HepG2 (cell line): ENCODE measurements at regions not wholly inside any gene's neighbourhood (a gene's known extent, or its start where the extent isn't known, plus 50 kb on each side); places are given as distances from the start of the nearest gene placed in this dataset.

Source experiments
- ATAC-seq: fragments of 200-7000 bp; cut with Tn5 transposase; 3 replicates; pipeline ENCODE4 v1.9.1; 2020; ENCODE audit warnings: mild to moderate bottlenecking, moderate library complexity
- BruUV-seq: library from RNA; stranded (reverse); fragments of 400-500 nt; replicated peaks from 2 replicates; lab custom pipeline; 2021; lab: Mats Ljungman, UMichigan
- CTCF ChIA-PET: fragments of 300-600 bp; formaldehyde crosslinking; extraction: SDS; loops from one replicate; lab custom pipeline; 2021; ENCODE audit warnings: low total read pairs, inconsistent platforms, low intra/inter-chr PET ratio; lab: Yijun Ruan, JAX
- POLR2A ChIA-PET: fragments of 350-600 bp; sonication (Branson Sonifier 250); formaldehyde crosslinking; loops from one replicate; lab custom pipeline; 2020; ENCODE audit warnings: antibody characterized with exemption, inconsistent platforms; lab: Yijun Ruan, JAX
- DNase-seq: peaks from one replicate; pipeline ENCODE4 v3.0.0-alpha.2; 2015; ENCODE audit warnings: low spot score
- FAIRE-seq: peaks from 3 replicates; lab custom pipeline; 2011; peaks lifted over from hg19 to GRCh38; lab: Jason Lieb, UNC
- H2AFZ ChIP-seq: one replicate; pipeline ENCODE4 v1.6.1; 2011; ENCODE audit warnings: low read length, inconsistent platforms
- H3K27ac ChIP-seq: fragments of 300-600 bp; 3 replicates; pipeline ENCODE4 v1.8.0; 2011; ENCODE audit warnings: mixed run types, mild to moderate bottlenecking, mixed read lengths, low read length, inconsistent platforms; ENCODE audit not compliant: insufficient read depth; ENCODE audit errors: extremely low read length
- H3K27me3 ChIP-seq, 2 experiments: fragments of 200-600 bp in 1 of 2; 2 replicates in 1 of 2; 3 replicates in 1 of 2; pipeline versions ENCODE4 v1.6.0 to v1.8.0; 2011; ENCODE audit warnings: low read length in 2 of 2, mild to moderate bottlenecking in 2 of 2, moderate library complexity in 2 of 2, inconsistent platforms in 1 of 2; ENCODE audit not compliant: insufficient read depth in 2 of 2, control insufficient read depth in 1 of 2
- H3K36me3 ChIP-seq, 2 experiments: fragments of 200-600 bp in 1 of 2; replicated peaks in 1 of 2; 2 replicates in 1 of 2; 3 replicates in 1 of 2; pipeline versions ENCODE4 v1.5.1 to v1.8.0; 2011; ENCODE audit warnings: low read length in 2 of 2, inconsistent platforms in 1 of 2; ENCODE audit not compliant: insufficient read depth in 2 of 2, control insufficient read depth in 1 of 2
- H3K4me1 ChIP-seq: 2 replicates; pipeline ENCODE4 v1.5.1; 2012; ENCODE audit warnings: low read length, inconsistent platforms; ENCODE audit not compliant: insufficient read depth
- H3K4me2 ChIP-seq: 2 replicates; pipeline ENCODE4 v1.6.0; 2011; ENCODE audit warnings: low read depth, low read length, inconsistent platforms
- H3K4me3 ChIP-seq, 3 experiments: fragments of 200-600 bp in 1 of 3; sonication (generic), shearing (Covaris generic) in 1 of 3; replicated peaks in 1 of 3; 2 replicates each; pipeline ENCODE4 v1.5.1; 2011 to 2016; ENCODE audit warnings: low read length in 3 of 3, inconsistent platforms in 2 of 3, low read depth in 2 of 3, mild to moderate bottlenecking in 2 of 3, control low read depth in 1 of 3, mixed read lengths in 1 of 3; ENCODE audit not compliant: insufficient read depth in 1 of 3
- H3K79me2 ChIP-seq: one replicate; pipeline ENCODE4 v1.6.1; 2011; ENCODE audit warnings: low read length, inconsistent platforms; ENCODE audit not compliant: insufficient read depth
- H3K9ac ChIP-seq: 2 replicates; pipeline ENCODE4 v1.6.0; 2011; ENCODE audit warnings: mild to moderate bottlenecking, low read depth, low read length, inconsistent platforms; ENCODE audit not compliant: insufficient read depth
- H3K9me3 ChIP-seq: 2 replicates; pipeline ENCODE4 v1.5.1; 2012; ENCODE audit warnings: mild to moderate bottlenecking, low read length
- H4K20me1 ChIP-seq: 2 replicates; pipeline ENCODE4 v1.6.0; 2011; ENCODE audit warnings: inconsistent platforms, mild to moderate bottlenecking, low read length, moderate library complexity; ENCODE audit not compliant: insufficient read depth
- CTCF ChIP-seq: sonication (generic); formaldehyde crosslinking; IDR thresholded peaks from 2 replicates; pipeline ENCODE4 v1.5.0; 2020; ENCODE audit warnings: mild to moderate bottlenecking, missing genetic modification reagents, moderate library complexity
- HOXA9 ChIP-seq: sonication (generic); formaldehyde crosslinking; IDR thresholded peaks from 2 replicates; pipeline ENCODE4 v1.8.1; 2022; ENCODE audit warnings: missing genetic modification reagents, mild to moderate bottlenecking, moderate library complexity, borderline replicate concordance
- KDM6A ChIP-seq: IDR thresholded peaks from 2 replicates; pipeline ENCODE4 v1.6.1; 2016; ENCODE audit warnings: low read depth
- MEIS1 ChIP-seq: sonication (generic); formaldehyde crosslinking; IDR thresholded peaks from 2 replicates; pipeline ENCODE4 v1.9.0; 2021; ENCODE audit warnings: mild to moderate bottlenecking, missing genetic modification reagents, moderate library complexity, borderline replicate concordance
- NKX3-1 ChIP-seq: sonication (generic); formaldehyde crosslinking; IDR thresholded peaks from 2 replicates; pipeline ENCODE4 v1.5.0; 2020; ENCODE audit warnings: missing genetic modification reagents
- ZBTB25 ChIP-seq: IDR thresholded peaks from 2 replicates; pipeline ENCODE4 v1.6.1; 2018; ENCODE audit warnings: missing genetic modification reagents
- ZNF768 ChIP-seq: sonication (generic); formaldehyde crosslinking; IDR thresholded peaks from 2 replicates; pipeline ENCODE4 v1.4.0; 2020; ENCODE audit warnings: missing genetic modification reagents
- in situ Hi-C: cut with HindIII; loops from 2 replicates; pipeline ENCODE4 v1.10.0; 2017; ENCODE audit warnings: low pct_unique_long_range_greater_than_20kb; ENCODE audit not compliant: extremely low pct_ligation_motif_present
- intact Hi-C: fragments of 100-400 bp; cut with micrococcal nuclease; formaldehyde crosslinking; loops from one replicate; pipeline ENCODE4 v1.10.0; 2022; ENCODE audit not compliant: unreplicated experiment

- TF ChIP-seq ZBTB25 (CRISPR knock-in tag) = no peak
- TF ChIP-seq NKX3-1 (CRISPR knock-in tag) = no peak
Measured at GRCh38 chr18:68475883-68476282, 239.0 kb downstream of the TMX3 start (continued).

- in situ Hi-C loops (no loop called here), intact Hi-C loops (no loop called here)
- no TSS peak for BruUV-seq
- no peaks in the 10 kb centered on the region for H3K36me3 ChIP-seq
- no peaks in the 10 kb centered on the region for H3K27me3 ChIP-seq
- ATAC-seq (no peak), DNase-seq (no peak), FAIRE-seq (no peak)
- H3K27ac ChIP-seq = no peak overlapping the region
- no peak overlapping the region for H3K4me2 ChIP-seq
- H3K9ac ChIP-seq = no peak overlapping the region
- no peaks in the 10 kb centered on the region for H3K4me1 ChIP-seq
- ChIA-PET CTCF (no interaction called here), POLR2A (no interaction called here)
- H2AFZ ChIP-seq = no peak overlapping the region
- no peaks in the 10 kb centered on the region for H3K9me3 ChIP-seq
- no peaks in the 10 kb centered on the region for H3K79me2 ChIP-seq
- H3K4me3 ChIP-seq = no peak overlapping the region
- TF ChIP-seq HOXA9 (CRISPR knock-in tag) (no peak), KDM6A (CRISPR knock-in tag) (no peak), CTCF (no peak), ZNF768 (CRISPR knock-in tag) (no peak), MEIS1 (CRISPR knock-in tag) (no peak)
- no peaks in the 10 kb centered on the region for H4K20me1 ChIP-seq
Measured at GRCh38 chr18:68472701-68473295, 242.1 kb downstream of the TMX3 start.
